SK-N-SH (cell line): ENCODE measurements at regions not wholly inside any gene's neighbourhood (a gene's known extent, or its start where the extent isn't known, plus 50 kb on each side); places are given as distances from the start of the nearest gene placed in this dataset.

Experiments used
- CTCF ChIA-PET: fragments of 300-600, 350-600 bp; formaldehyde crosslinking; extraction: SDS; loops from one replicate; lab custom pipeline; 2021; lab: Yijun Ruan, JAX
- POLR2A ChIA-PET: fragments of 350-600 bp; sonication (Branson Sonifier 250); formaldehyde crosslinking; extraction: SDS; loops from one replicate; lab custom pipeline; 2020; ENCODE audit warnings: antibody characterized with exemption, inconsistent platforms; lab: Yijun Ruan, JAX
- DNase-seq: peaks from one replicate; pipeline ENCODE4 v3.0.0; 2012
- H2AFZ ChIP-seq: fragments of 200-600 bp; sonication (generic); 2 replicates; pipeline ENCODE4 v1.8.1; 2016; ENCODE audit warnings: antibody characterized with exemption, mild to moderate bottlenecking, low read depth
- H3F3A ChIP-seq: fragments of 200-600 bp; sonication (generic); replicated peaks from 2 replicates; pipeline ENCODE3; 2016; ENCODE audit warnings: antibody characterized with exemption, mild to moderate bottlenecking; ENCODE audit not compliant: insufficient read depth
- H3K27ac ChIP-seq, 2 experiments: fragments of 200-500 bp in 1 of 2; fragments of 200-600 bp in 1 of 2; sonication (Bioruptor generic) in 1 of 2; sonication (generic), shearing (Covaris generic) in 1 of 2; 2 replicates each; pipeline versions ENCODE4 v1.5.1 to v1.6.1; 2014 to 2016; ENCODE audit warnings: low read depth in 2 of 2, inconsistent platforms in 1 of 2, low read length in 1 of 2, mild to moderate bottlenecking in 1 of 2, mixed read lengths in 1 of 2
- H3K27me3 ChIP-seq: fragments of 200-600 bp; sonication (generic), shearing (Covaris generic); 2 replicates; pipeline ENCODE4 v1.6.1; 2016; ENCODE audit warnings: mixed run types; ENCODE audit not compliant: insufficient read depth
- H3K36me3 ChIP-seq, 2 experiments: fragments of 200-500 bp in 1 of 2; fragments of 200-600 bp in 1 of 2; sonication (Bioruptor generic) in 1 of 2; sonication (generic) in 1 of 2; replicated peaks in 1 of 2; 2 replicates each; pipeline versions ENCODE3 to v1.5.1; 2014 to 2016; ENCODE audit warnings: low read length in 1 of 2, mild to moderate bottlenecking in 1 of 2; ENCODE audit not compliant: insufficient read depth in 2 of 2, control insufficient read depth in 1 of 2
- H3K4me1 ChIP-seq, 2 experiments: fragments of 200-500 bp in 1 of 2; fragments of 200-600 bp in 1 of 2; sonication (Bioruptor generic) in 1 of 2; sonication (generic), shearing (Covaris generic) in 1 of 2; 2 replicates each; pipeline versions ENCODE4 v1.5.1 to v1.6.1; 2014 to 2016; ENCODE audit warnings: low read depth in 1 of 2, low read length in 1 of 2, mixed run types in 1 of 2; ENCODE audit not compliant: insufficient read depth in 2 of 2, control insufficient read depth in 1 of 2
- H3K4me2 ChIP-seq: fragments of 200-600 bp; sonication (generic), shearing (Covaris generic); 2 replicates; pipeline ENCODE4 v1.6.1; 2017; ENCODE audit warnings: mixed run types
- H3K4me3 ChIP-seq, 2 experiments: fragments of 200-500 bp in 1 of 2; fragments of 200-600 bp in 1 of 2; sonication (Bioruptor generic) in 1 of 2; sonication (generic), shearing (Covaris generic) in 1 of 2; 2 replicates each; pipeline versions ENCODE4 v1.5.1 to v1.8.1; 2014 to 2016; ENCODE audit warnings: low read depth in 2 of 2, inconsistent platforms in 1 of 2, low read length in 1 of 2, mild to moderate bottlenecking in 1 of 2, mixed read lengths in 1 of 2, moderate library complexity in 1 of 2
- H3K79me2 ChIP-seq: fragments of 200-600 bp; sonication (generic); 2 replicates; pipeline ENCODE4 v1.8.1; 2017; ENCODE audit warnings: mild to moderate bottlenecking; ENCODE audit not compliant: insufficient read depth
- H3K9ac ChIP-seq: fragments of 200-600 bp; sonication (generic); 2 replicates; pipeline ENCODE4 v1.6.1; 2017; ENCODE audit warnings: mixed run types
- H3K9me2 ChIP-seq: fragments of 200-600 bp; sonication (generic); 2 replicates; pipeline ENCODE4 v1.6.1; 2017; ENCODE audit warnings: mixed run types
- H3K9me3 ChIP-seq: fragments of 200-600 bp; sonication (generic); 2 replicates; pipeline ENCODE4 v1.6.1; 2017; ENCODE audit warnings: mixed run types, mild to moderate bottlenecking, moderate library complexity
- H4K20me1 ChIP-seq: fragments of 200-600 bp; sonication (generic); 2 replicates; pipeline ENCODE4 v1.6.1; 2017; ENCODE audit warnings: mild to moderate bottlenecking, mixed run types; ENCODE audit not compliant: insufficient read depth
- CHD2 ChIP-seq: fragments of 150-350 bp; IDR thresholded peaks from 2 replicates; pipeline ENCODE4 v1.6.1; 2018; ENCODE audit warnings: low read length; ENCODE audit not compliant: partially characterized antibody
- ELF1 ChIP-seq: IDR thresholded peaks from 2 replicates; pipeline ENCODE4 v1.4.0; 2012
- EP300 ChIP-seq, 2 experiments: IDR thresholded peaks; 2 replicates each; pipeline versions ENCODE4 v1.4.0 to v1.6.1; 2012; ENCODE audit warnings: borderline replicate concordance in 1 of 2, low read depth in 1 of 2, low read length in 1 of 2
- EZH2phosphoT487 ChIP-seq: fragments of 200-600 bp; sonication (generic); IDR thresholded peaks from 2 replicates; pipeline ENCODE4 v1.6.1; 2017; ENCODE audit warnings: low read depth, mixed run types, mild to moderate bottlenecking, antibody characterized with exemption, moderate library complexity, borderline replicate concordance
- FOSL2 ChIP-seq: IDR thresholded peaks from 2 replicates; pipeline ENCODE4 v1.4.0; 2012; ENCODE audit warnings: low read depth, mild to moderate bottlenecking, moderate library complexity, borderline replicate concordance
- FOXJ3 ChIP-seq: sonication (generic); formaldehyde crosslinking; IDR thresholded peaks from 2 replicates; pipeline ENCODE4 v1.5.1; 2020; ENCODE audit warnings: mild to moderate bottlenecking, missing genetic modification reagents
- FOXM1 ChIP-seq: IDR thresholded peaks from 2 replicates; pipeline ENCODE4 v1.4.0; 2012; ENCODE audit warnings: low read depth, mild to moderate bottlenecking
- GABPA ChIP-seq: IDR thresholded peaks from 2 replicates; pipeline ENCODE4 v1.4.0; 2012; ENCODE audit warnings: low read depth, mild to moderate bottlenecking
- MEF2A ChIP-seq: IDR thresholded peaks from 2 replicates; pipeline ENCODE4 v1.4.0; 2012; ENCODE audit warnings: low read depth, borderline replicate concordance
- MXI1 ChIP-seq: IDR thresholded peaks from 2 replicates; pipeline ENCODE4 v1.6.1; 2012; ENCODE audit warnings: mild to moderate bottlenecking, low read depth, low read length, improper control_type of control experiment
- NFIC ChIP-seq: IDR thresholded peaks from 2 replicates; pipeline ENCODE4 v1.4.0; 2012; ENCODE audit warnings: borderline replicate concordance
- NRF1 ChIP-seq: IDR thresholded peaks from 2 replicates; pipeline ENCODE4 v1.6.1; 2012; ENCODE audit warnings: low read depth, mild to moderate bottlenecking, low read length
- RAD21 ChIP-seq: IDR thresholded peaks from 2 replicates; pipeline ENCODE4 v1.6.1; 2012; ENCODE audit warnings: mild to moderate bottlenecking, low read length
- RCOR1 ChIP-seq: fragments of 150-350 bp; IDR thresholded peaks from 2 replicates; pipeline ENCODE4 v1.6.1; 2017; ENCODE audit warnings: antibody characterized with exemption, low read length
- RXRA ChIP-seq: IDR thresholded peaks from 2 replicates; pipeline ENCODE4 v1.4.0; 2012; ENCODE audit warnings: low read depth, mild to moderate bottlenecking, borderline replicate concordance
- SIN3A ChIP-seq: IDR thresholded peaks from 2 replicates; pipeline ENCODE4 v1.6.1; 2012; ENCODE audit warnings: low read depth, mild to moderate bottlenecking, low read length, moderate library complexity, borderline replicate concordance
- SMC3 ChIP-seq: IDR thresholded peaks from 2 replicates; pipeline ENCODE4 v1.6.1; 2012; ENCODE audit warnings: low read depth, low read length, improper control_type of control experiment
- TAF1 ChIP-seq: IDR thresholded peaks from 2 replicates; pipeline ENCODE4 v1.6.1; 2012; ENCODE audit warnings: low read depth, mild to moderate bottlenecking, low read length, moderate library complexity, borderline replicate concordance
- WGBS: methylation state at CpG from one replicate; pipeline ENCODE4 v1.1.6; 2017; ENCODE audit warnings: low lambda C conversion rate; 5-methylcytosine and 5-hydroxymethylcytosine counted together
- TF ChIP-seq, protein P1 (sequence below): IDR thresholded peaks from 2 replicates; pipeline ENCODE4 v1.4.0; 2012; ENCODE audit warnings: low read depth
- TF ChIP-seq, protein P2 (sequence below): fragments of 150-350 bp; IDR thresholded peaks from 2 replicates; pipeline ENCODE4 v1.6.1; 2017; ENCODE audit warnings: antibody characterized with exemption, low read length, low read depth, borderline replicate concordance
- TF ChIP-seq, protein P3 (sequence below): IDR thresholded peaks from 2 replicates; pipeline ENCODE4 v1.4.0; 2012; ENCODE audit warnings: low read depth, borderline replicate concordance
- TF ChIP-seq, protein P4 (sequence below): IDR thresholded peaks from 2 replicates; pipeline ENCODE4; 2012

DNA sequence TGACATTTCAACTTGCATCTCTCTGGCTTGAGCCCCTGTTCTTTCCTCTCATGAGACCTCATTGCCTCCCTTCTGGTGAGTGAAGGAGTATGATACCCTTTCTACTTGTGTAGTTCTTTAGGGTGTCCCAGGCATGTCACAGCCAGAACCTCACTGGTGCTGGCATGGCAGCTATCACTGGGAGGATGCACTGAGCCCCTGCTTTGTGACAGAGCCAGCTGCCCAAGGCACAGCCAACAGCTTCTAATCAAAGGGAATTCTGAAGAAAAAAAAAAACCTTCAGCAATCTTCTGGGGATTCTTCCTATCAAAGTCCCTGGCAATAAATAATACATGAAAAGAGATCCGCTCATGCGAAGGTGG lies 652.6 kb upstream of the KLF4 start:
- Histone ChIP-seq H3F3A (no peaks in the 10 kb centered on the region), H3K9me3 (no peaks in the 10 kb centered on the region), H4K20me1 (no peaks in the 10 kb centered on the region), H3K27ac (no peak overlapping the region), H3K4me3 (no peak overlapping the region), H3K27me3 (no peaks in the 10 kb centered on the region), H3K4me1 (no peaks in the 10 kb centered on the region; a peak in 1 of 4 replicates), H3K36me3 (no peaks in the 10 kb centered on the region), H2AFZ (no peak overlapping the region), H3K9ac (no peak overlapping the region), H3K79me2 (no peaks in the 10 kb centered on the region), H3K9me2 (no peaks in the 10 kb centered on the region), H3K4me2 (no peak overlapping the region)
- ChIA-PET POLR2A (no interaction called here), CTCF (no interaction called here)
- no peak for DNase-seq
- WGBS: 62% methylated on average over 2 of the region's 2 CpGs
- no peak for TF ChIP-seq EP300 (IDR thresholded peaks at IDR 0.05; ENCODE audit: borderline replicate concordance in 1 of 2, low read depth in 1 of 2, low read length in 1 of 2)
- TF ChIP-seq, protein P1, sequence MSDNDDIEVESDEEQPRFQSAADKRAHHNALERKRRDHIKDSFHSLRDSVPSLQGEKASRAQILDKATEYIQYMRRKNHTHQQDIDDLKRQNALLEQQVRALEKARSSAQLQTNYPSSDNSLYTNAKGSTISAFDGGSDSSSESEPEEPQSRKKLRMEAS: no peak
- no peak for TF ChIP-seq FOSL2
- TF ChIP-seq MEF2A: no peak
- no peak for TF ChIP-seq MXI1
- TF ChIP-seq ELF1: no peak
- no peak for TF ChIP-seq RXRA
- TF ChIP-seq NRF1: no peak
- TF ChIP-seq, protein P2, sequence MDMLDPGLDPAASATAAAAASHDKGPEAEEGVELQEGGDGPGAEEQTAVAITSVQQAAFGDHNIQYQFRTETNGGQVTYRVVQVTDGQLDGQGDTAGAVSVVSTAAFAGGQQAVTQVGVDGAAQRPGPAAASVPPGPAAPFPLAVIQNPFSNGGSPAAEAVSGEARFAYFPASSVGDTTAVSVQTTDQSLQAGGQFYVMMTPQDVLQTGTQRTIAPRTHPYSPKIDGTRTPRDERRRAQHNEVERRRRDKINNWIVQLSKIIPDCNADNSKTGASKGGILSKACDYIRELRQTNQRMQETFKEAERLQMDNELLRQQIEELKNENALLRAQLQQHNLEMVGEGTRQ: no peak
- TF ChIP-seq FOXM1: no peak
- no peak for TF ChIP-seq SIN3A
- no peak for TF ChIP-seq GABPA
- TF ChIP-seq RAD21: no peak
- TF ChIP-seq, protein P3, sequence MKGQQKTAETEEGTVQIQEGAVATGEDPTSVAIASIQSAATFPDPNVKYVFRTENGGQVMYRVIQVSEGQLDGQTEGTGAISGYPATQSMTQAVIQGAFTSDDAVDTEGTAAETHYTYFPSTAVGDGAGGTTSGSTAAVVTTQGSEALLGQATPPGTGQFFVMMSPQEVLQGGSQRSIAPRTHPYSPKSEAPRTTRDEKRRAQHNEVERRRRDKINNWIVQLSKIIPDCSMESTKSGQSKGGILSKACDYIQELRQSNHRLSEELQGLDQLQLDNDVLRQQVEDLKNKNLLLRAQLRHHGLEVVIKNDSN: no peak
- TF ChIP-seq, protein P4, sequence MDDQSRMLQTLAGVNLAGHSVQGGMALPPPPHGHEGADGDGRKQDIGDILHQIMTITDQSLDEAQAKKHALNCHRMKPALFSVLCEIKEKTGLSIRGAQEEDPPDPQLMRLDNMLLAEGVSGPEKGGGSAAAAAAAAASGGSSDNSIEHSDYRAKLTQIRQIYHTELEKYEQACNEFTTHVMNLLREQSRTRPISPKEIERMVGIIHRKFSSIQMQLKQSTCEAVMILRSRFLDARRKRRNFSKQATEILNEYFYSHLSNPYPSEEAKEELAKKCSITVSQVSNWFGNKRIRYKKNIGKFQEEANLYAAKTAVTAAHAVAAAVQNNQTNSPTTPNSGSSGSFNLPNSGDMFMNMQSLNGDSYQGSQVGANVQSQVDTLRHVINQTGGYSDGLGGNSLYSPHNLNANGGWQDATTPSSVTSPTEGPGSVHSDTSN: no peak
- TF ChIP-seq NFIC: no peak
- TF ChIP-seq TAF1: no peak
- no peak for TF ChIP-seq EZH2phosphoT487

DNA sequence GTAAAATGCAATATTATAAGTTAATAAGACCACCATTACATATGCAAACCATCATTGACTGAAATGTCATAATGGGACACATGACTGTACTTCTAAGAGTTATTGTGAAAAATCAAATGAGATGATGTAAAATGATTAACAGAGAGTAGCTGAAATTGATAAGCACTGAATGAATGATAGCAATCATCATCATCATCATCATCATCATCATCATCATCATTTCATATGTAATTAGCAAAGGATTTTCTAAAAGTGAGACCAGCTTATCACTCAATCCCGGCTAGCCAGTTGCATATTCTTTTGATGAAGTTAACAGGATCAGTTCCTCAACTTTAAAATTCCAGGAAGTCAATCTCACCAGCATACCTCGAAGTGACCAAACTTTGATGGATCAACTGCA lies 650.3 kb upstream of the KLF4 start:
- CTCF ChIA-PET: no interaction called here
- TF ChIP-seq FOXM1: no peak
- TF ChIP-seq FOSL2: no peak
- no peak for TF ChIP-seq SMC3
- TF ChIP-seq MXI1: no peak
- TF ChIP-seq, protein P2: no peak
- no peak for TF ChIP-seq CHD2
- TF ChIP-seq FOXJ3 (CRISPR knock-in tag): no peak
- TF ChIP-seq GABPA: no peak
- TF ChIP-seq, protein P3: no peak
- TF ChIP-seq, protein P4: no peak
- no peak for TF ChIP-seq RCOR1
- no peak for TF ChIP-seq EZH2phosphoT487

More for the DNA sequence above, 650.3 kb upstream of the KLF4 start:
- Histone ChIP-seq H3K9me3 (no peaks in the 10 kb centered on the region), H3K79me2 (no peaks in the 10 kb centered on the region), H3K9ac (no peak overlapping the region), H3K9me2 (no peaks in the 10 kb centered on the region), H3K27ac (no peak overlapping the region), H3K4me1 (no peaks in the 10 kb centered on the region; a peak in 1 of 4 replicates), H3F3A (no peaks in the 10 kb centered on the region), H3K4me2 (no peak overlapping the region), H4K20me1 (no peaks in the 10 kb centered on the region), H2AFZ (no peak overlapping the region), H3K4me3 (no peak overlapping the region), H3K27me3 (no peaks in the 10 kb centered on the region), H3K36me3 (no peaks in the 10 kb centered on the region)
- no peak for DNase-seq
- POLR2A ChIA-PET: no interaction called here
- WGBS: 16% methylated on average over 2 of the region's 2 CpGs
